Calu3 (cell line): ENCODE measurements at regions not wholly inside any gene's neighbourhood (a gene's known extent, or its start where the extent isn't known, plus 50 kb on each side); places are given as distances from the start of the nearest gene placed in this dataset.

Experiments used
- BruUV-seq: library from RNA; stranded (reverse); fragments of 400-500 nt; replicated peaks from 2 replicates; lab custom pipeline; 2021; lab: Mats Ljungman, UMichigan
- CTCF ChIA-PET: fragments of 300-600 bp; sonication (Branson Sonifier 250); formaldehyde crosslinking; loops from one replicate; lab custom pipeline; 2022; ENCODE audit warnings: antibody characterized with exemption; lab: Charles Lee
- DNase-seq: peaks from one replicate; pipeline ENCODE4 v3.0.0; 2022
- H3K27ac Mint-ChIP-seq: one replicate; pipeline ENCODE4 v1.8.0; 2022; ENCODE audit warnings: mixed read lengths; ENCODE audit not compliant: unreplicated experiment
- H3K27me3 Mint-ChIP-seq: one replicate; pipeline ENCODE4 v1.8.0; 2022; ENCODE audit warnings: mixed read lengths; ENCODE audit not compliant: unreplicated experiment
- H3K36me3 Mint-ChIP-seq: one replicate; pipeline ENCODE4 v1.8.0; 2022; ENCODE audit warnings: mild to moderate bottlenecking, moderate library complexity, mixed read lengths; ENCODE audit not compliant: insufficient read depth, unreplicated experiment
- H3K4me1 Mint-ChIP-seq: one replicate; pipeline ENCODE4 v1.8.0; 2022; ENCODE audit warnings: mild to moderate bottlenecking, low read depth, mixed read lengths; ENCODE audit not compliant: unreplicated experiment
- H3K4me3 Mint-ChIP-seq: one replicate; pipeline ENCODE4 v1.8.0; 2022; ENCODE audit warnings: mild to moderate bottlenecking, low read depth, moderate library complexity, mixed read lengths; ENCODE audit not compliant: unreplicated experiment
- H3K9me3 Mint-ChIP-seq: one replicate; pipeline ENCODE4 v1.8.0; 2022; ENCODE audit warnings: low read depth, mixed read lengths; ENCODE audit not compliant: unreplicated experiment
- intact Hi-C: fragments of 100-400 bp; cut with micrococcal nuclease; formaldehyde crosslinking; loops from one replicate; pipeline ENCODE4 v1.10.0; 2022; ENCODE audit not compliant: unreplicated experiment
- TF ChIP-seq, protein P1 (sequence below): fragments of 200-600 bp; IDR thresholded peaks from one replicate; pipeline ENCODE4 v1.8.0; 2022; ENCODE audit warnings: antibody characterized with exemption; ENCODE audit not compliant: unreplicated experiment

- Mint-ChIP-seq H3K27ac (no peak overlapping the region), H3K27me3 (no peaks in the 10 kb centered on the region), H3K4me1 (no peaks in the 10 kb centered on the region), H3K4me3 (no peak overlapping the region), H3K36me3 (no peaks in the 10 kb centered on the region), H3K9me3 (no peaks in the 10 kb centered on the region)
- no TSS peak for BruUV-seq
- TF ChIP-seq, protein P1, sequence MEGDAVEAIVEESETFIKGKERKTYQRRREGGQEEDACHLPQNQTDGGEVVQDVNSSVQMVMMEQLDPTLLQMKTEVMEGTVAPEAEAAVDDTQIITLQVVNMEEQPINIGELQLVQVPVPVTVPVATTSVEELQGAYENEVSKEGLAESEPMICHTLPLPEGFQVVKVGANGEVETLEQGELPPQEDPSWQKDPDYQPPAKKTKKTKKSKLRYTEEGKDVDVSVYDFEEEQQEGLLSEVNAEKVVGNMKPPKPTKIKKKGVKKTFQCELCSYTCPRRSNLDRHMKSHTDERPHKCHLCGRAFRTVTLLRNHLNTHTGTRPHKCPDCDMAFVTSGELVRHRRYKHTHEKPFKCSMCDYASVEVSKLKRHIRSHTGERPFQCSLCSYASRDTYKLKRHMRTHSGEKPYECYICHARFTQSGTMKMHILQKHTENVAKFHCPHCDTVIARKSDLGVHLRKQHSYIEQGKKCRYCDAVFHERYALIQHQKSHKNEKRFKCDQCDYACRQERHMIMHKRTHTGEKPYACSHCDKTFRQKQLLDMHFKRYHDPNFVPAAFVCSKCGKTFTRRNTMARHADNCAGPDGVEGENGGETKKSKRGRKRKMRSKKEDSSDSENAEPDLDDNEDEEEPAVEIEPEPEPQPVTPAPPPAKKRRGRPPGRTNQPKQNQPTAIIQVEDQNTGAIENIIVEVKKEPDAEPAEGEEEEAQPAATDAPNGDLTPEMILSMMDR: no peak
- intact Hi-C loops: no loop called here
- CTCF ChIA-PET: interaction anchor here (0.6 to 1.4 kb wide), 3 partner anchors 9 to 502 kb away, joined by 3 to 6 read pairs (median 4); no protein-coding TSS in a partner anchor
- no peak for DNase-seq
Observed at GRCh38 chrX:43589735-43590134, 66.4 kb upstream of the MAOA start.

- intact Hi-C loops: no loop called here
- DNase-seq: no peak
- Mint-ChIP-seq H3K27me3 (no peaks in the 10 kb centered on the region), H3K36me3 (no peaks in the 10 kb centered on the region), H3K4me1 (no peaks in the 10 kb centered on the region), H3K4me3 (no peak overlapping the region), H3K9me3 (no peaks in the 10 kb centered on the region), H3K27ac (no peak overlapping the region)
- TF ChIP-seq, protein P1: no peak
- CTCF ChIA-PET: interaction anchor here (1.1 to 1.4 kb wide), 2 partner anchors 9 to 25 kb away, joined by 3 to 4 read pairs; no protein-coding TSS in a partner anchor
- no TSS peak for BruUV-seq
Observed at GRCh38 chrX:43590150-43590549, 65.9 kb upstream of the MAOA start.

DNA sequence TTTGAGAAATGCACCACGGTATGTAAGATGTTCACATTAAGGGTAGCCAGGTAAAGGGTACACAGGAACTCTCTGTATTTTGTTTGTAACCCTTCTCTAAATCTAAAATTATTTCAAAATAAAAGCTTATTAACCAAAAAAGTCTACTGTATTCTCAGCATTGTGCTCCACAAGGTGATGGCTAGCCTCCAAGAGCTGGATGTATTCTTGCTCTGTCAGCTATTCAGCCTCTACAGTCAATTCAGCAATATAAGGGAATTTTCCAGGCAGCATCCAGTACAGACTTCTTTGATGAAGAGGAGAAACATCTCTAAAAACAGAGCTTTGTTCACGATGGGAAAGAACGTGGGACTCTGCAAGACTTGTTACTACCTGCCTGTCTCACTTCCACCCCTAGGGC is 63.5 kb upstream of the MAOA start:
- Mint-ChIP-seq H3K27ac (no peak overlapping the region), H3K27me3 (no peaks in the 10 kb centered on the region), H3K36me3 (no peaks in the 10 kb centered on the region), H3K4me1 (no peaks in the 10 kb centered on the region), H3K9me3 (no peaks in the 10 kb centered on the region), H3K4me3 (no peak overlapping the region)
- no TSS peak for BruUV-seq
- TF ChIP-seq, protein P1: no peak
- DNase-seq: no peak
- CTCF ChIA-PET: no interaction called here
- intact Hi-C loops: no loop called here

GRCh38 chrX:43595931-43596330 is 60.2 kb upstream of the MAOA start:
- intact Hi-C loops: no loop called here
- H3K36me3 Mint-ChIP-seq: no peaks in the 10 kb centered on the region
- TF ChIP-seq, protein P1: no peak
- H3K9me3 Mint-ChIP-seq: no peaks in the 10 kb centered on the region
- H3K27me3 Mint-ChIP-seq: no peaks in the 10 kb centered on the region
- H3K4me1 Mint-ChIP-seq: no peaks in the 10 kb centered on the region
- H3K27ac Mint-ChIP-seq: no peak overlapping the region
- H3K4me3 Mint-ChIP-seq: no peak overlapping the region
- no TSS peak for BruUV-seq
- DNase-seq: no peak
- CTCF ChIA-PET: no interaction called here
